CD4-positive, alpha-beta T cell (primary cell): ENCODE measurements at regions not wholly inside any gene's neighbourhood (a gene's known extent, or its start where the extent isn't known, plus 50 kb on each side); places are given as distances from the start of the nearest gene placed in this dataset.

Experiments
- ATAC-seq: fragments of 200-7000 bp; cut with Tn5 transposase; one replicate; pipeline ENCODE4 v1.10.0; 2022; ENCODE audit warnings: mild to moderate bottlenecking; ENCODE audit not compliant: poor library complexity
- CTCF ChIA-PET: fragments of 350-600 bp; sonication (Branson Sonifier 250); formaldehyde crosslinking; loops from one replicate; lab custom pipeline; 2021; ENCODE audit warnings: antibody characterized with exemption, inconsistent platforms; lab: Charles Lee
- POLR2A ChIA-PET: fragments of 350-600 bp; sonication (Branson Sonifier 250); formaldehyde crosslinking; loops from one replicate; lab custom pipeline; 2021; ENCODE audit warnings: antibody characterized with exemption, inconsistent platforms; lab: Charles Lee
- DNase-seq, 14 experiments: peaks; one replicate each; pipeline ENCODE4 v3.0.0-alpha.2; 2013 to 2020; ENCODE audit warnings: mixed read lengths in 2 of 14
- H3K27ac ChIP-seq, 2 donors: one replicate each; pipeline versions ENCODE4 v1.5.1 to v1.7.0; 2013; ENCODE audit warnings: low read length in 2 of 2, low read depth in 1 of 2, mild to moderate bottlenecking in 1 of 2
- H3K27me3 ChIP-seq, 2 experiments: 1 replicate in 1 of 2; 2 replicates in 1 of 2; pipeline versions ENCODE4 v1.6.1 to v1.7.0; 2013; ENCODE audit warnings: low read length in 2 of 2, control low read depth in 1 of 2, mild to moderate bottlenecking in 1 of 2, moderate library complexity in 1 of 2; ENCODE audit not compliant: insufficient read depth in 2 of 2, control insufficient read depth in 1 of 2
- H3K36me3 ChIP-seq: one replicate; pipeline ENCODE4 v1.6.1; 2013; ENCODE audit warnings: low read length, control low read depth; ENCODE audit not compliant: insufficient read depth
- H3K4me1 ChIP-seq: one replicate; pipeline ENCODE4 v1.6.1; 2013; ENCODE audit warnings: low read length, control low read depth; ENCODE audit not compliant: insufficient read depth
- H3K4me3 ChIP-seq: one replicate; pipeline ENCODE4 v1.5.1; 2013; ENCODE audit warnings: mild to moderate bottlenecking, low read length, moderate library complexity
- H3K9me3 ChIP-seq, 2 experiments: 1 replicate in 1 of 2; 2 replicates in 1 of 2; pipeline versions ENCODE4 v1.6.1 to v1.7.0; 2013; ENCODE audit warnings: low read length in 2 of 2, mild to moderate bottlenecking in 2 of 2, control low read depth in 1 of 2, moderate library complexity in 1 of 2; ENCODE audit not compliant: control insufficient read depth in 1 of 2, insufficient read depth in 1 of 2
- H3K27ac Mint-ChIP-seq: one replicate; pipeline ENCODE4 v1.8.0; 2020; ENCODE audit warnings: mixed read lengths
- H3K27me3 Mint-ChIP-seq: one replicate; pipeline ENCODE4 v1.8.0; 2021; ENCODE audit warnings: mixed read lengths
- H3K36me3 Mint-ChIP-seq: one replicate; pipeline ENCODE4 v1.8.0; 2021; ENCODE audit warnings: low read depth, mixed read lengths
- H3K4me1 Mint-ChIP-seq: one replicate; pipeline ENCODE4 v1.8.0; 2021; ENCODE audit warnings: low read depth, mixed read lengths
- H3K4me3 Mint-ChIP-seq: one replicate; pipeline ENCODE4 v1.8.0; 2020; ENCODE audit warnings: mild to moderate bottlenecking, mixed read lengths
- H3K9me3 Mint-ChIP-seq: one replicate; pipeline ENCODE4 v1.8.0; 2020; ENCODE audit warnings: mixed read lengths
- CTCF ChIP-seq: fragments of 200-600 bp; IDR thresholded peaks from one replicate; pipeline ENCODE4 v1.8.0; 2022; ENCODE audit warnings: antibody characterized with exemption, mild to moderate bottlenecking
- intact Hi-C, 2 experiments: fragments of 100-400 bp; cut with DNase I in 1 of 2; cut with micrococcal nuclease in 1 of 2; formaldehyde crosslinking; loops; one replicate each; pipeline versions ENCODE4 v1.15.1 to v1.9.0; 2023 to 2025; cut with DNase I, micrococcal nuclease

DNA sequence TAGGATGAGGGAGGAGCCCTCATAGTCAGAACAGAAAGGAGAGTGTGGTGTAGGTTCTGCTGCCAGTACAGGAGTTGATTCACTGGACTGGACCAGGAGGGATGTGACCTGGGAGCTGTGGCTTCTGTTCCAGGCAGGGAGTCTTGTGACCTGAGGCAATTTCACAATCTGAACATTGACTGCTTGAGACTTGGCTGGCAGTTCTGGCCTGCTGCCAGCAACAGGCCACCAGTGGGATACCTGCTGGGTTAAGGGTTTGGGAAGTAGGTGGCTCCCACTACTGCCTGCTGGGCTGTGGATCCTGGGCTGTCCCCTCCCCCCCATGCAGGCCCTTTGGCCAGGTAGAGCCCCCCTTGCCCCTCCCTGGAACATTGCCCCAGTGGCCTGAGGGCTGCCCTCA lies 268.6 kb upstream of the ARRDC3 start:
- TF ChIP-seq CTCF = no peak
- CTCF ChIA-PET = no interaction called here

DNA sequence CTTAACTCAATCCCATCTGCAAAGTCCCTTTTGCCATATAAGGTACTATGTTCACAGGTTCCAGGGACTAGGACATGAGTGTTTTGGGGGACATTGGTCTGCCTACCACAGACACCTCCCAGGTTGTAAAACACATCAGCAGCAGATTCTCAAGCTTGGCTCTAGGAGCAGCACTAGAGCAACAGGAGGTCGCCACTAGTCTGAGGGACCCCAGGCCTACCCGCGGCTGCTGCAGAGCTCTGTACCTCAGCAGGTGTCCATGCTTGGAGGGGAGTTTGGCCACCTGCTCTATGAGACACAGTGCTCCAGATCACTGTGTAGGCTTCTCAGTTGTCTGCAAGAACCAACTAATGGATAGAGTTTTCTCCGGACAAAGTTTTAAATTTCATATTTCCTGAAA lies 262.2 kb upstream of the ARRDC3 start:
- H3K9me3 ChIP-seq = no peaks in the 10 kb centered on the region
- intact Hi-C loops = no loop called here
- ChIA-PET POLR2A (no interaction called here), CTCF (no interaction called here)
- DNase-seq (no peak), ATAC-seq (no peak)
- Mint-ChIP-seq H3K4me3 (no peak overlapping the region), H3K4me1 (no peaks in the 10 kb centered on the region), H3K27me3 (peaks cover 4% of the 10 kb centered on the region), H3K36me3 (no peaks in the 10 kb centered on the region), H3K9me3 (peaks cover 2% of the 10 kb centered on the region), H3K27ac (no peak overlapping the region)
- H3K27ac ChIP-seq = no peak overlapping the region
- no peak overlapping the region for H3K4me3 ChIP-seq
- H3K27me3 ChIP-seq = no peaks in the 10 kb centered on the region
- no peak for TF ChIP-seq CTCF
- H3K36me3 ChIP-seq = no peaks in the 10 kb centered on the region
- H3K4me1 ChIP-seq = no peaks in the 10 kb centered on the region

More for the DNA sequence above, 268.6 kb upstream of the ARRDC3 start:
- intact Hi-C loops = no loop called here
- peaks cover 4% of the 10 kb centered on the region for H3K27me3 Mint-ChIP-seq
- Histone ChIP-seq H3K27ac (no peak overlapping the region), H3K4me1 (no peaks in the 10 kb centered on the region), H3K4me3 (no peak overlapping the region), H3K27me3 (no peaks in the 10 kb centered on the region), H3K9me3 (peaks cover under 1 to 11% of the 10 kb centered on the region in 2 experiments), H3K36me3 (no peaks in the 10 kb centered on the region)
- no peaks in the 10 kb centered on the region for H3K36me3 Mint-ChIP-seq
- H3K9me3 Mint-ChIP-seq = peaks cover 25% of the 10 kb centered on the region
- POLR2A ChIA-PET = no interaction called here
- H3K27ac Mint-ChIP-seq = no peak overlapping the region
- ATAC-seq (no peak), DNase-seq (peak in 1 of 14 experiments; percentile 9)
- no peaks in the 10 kb centered on the region for H3K4me1 Mint-ChIP-seq
- no peak overlapping the region for H3K4me3 Mint-ChIP-seq

- intact Hi-C loops = no loop called here
- no peaks in the 10 kb centered on the region for H3K9me3 Mint-ChIP-seq
- Histone ChIP-seq H3K4me3 (no peak overlapping the region), H3K4me1 (no peaks in the 10 kb centered on the region), H3K9me3 (no peaks in the 10 kb centered on the region), H3K27me3 (no peaks in the 10 kb centered on the region), H3K27ac (no peak overlapping the region), H3K36me3 (no peaks in the 10 kb centered on the region)
- ATAC-seq (no peak), DNase-seq (no peak)
- H3K4me1 Mint-ChIP-seq = no peaks in the 10 kb centered on the region
- no peak for TF ChIP-seq CTCF
- H3K27me3 Mint-ChIP-seq = no peaks in the 10 kb centered on the region
- ChIA-PET POLR2A (no interaction called here), CTCF (no interaction called here)
- no peaks in the 10 kb centered on the region for H3K36me3 Mint-ChIP-seq
- H3K27ac Mint-ChIP-seq = no peak overlapping the region
- no peak overlapping the region for H3K4me3 Mint-ChIP-seq
Observed at GRCh38 chr5:91643797-91644196, 260.7 kb upstream of the ARRDC3 start.
